CD14-positive monocyte (primary cell): ENCODE measurements at regions not wholly inside any gene's neighbourhood (a gene's known extent, or its start where the extent isn't known, plus 50 kb on each side); places are given as distances from the start of the nearest gene placed in this dataset.

Source experiments
- DNase-seq, 3 donors: peaks; one replicate each; pipeline ENCODE4 v3.0.0-alpha.2; 2011 to 2022
- H2AFZ ChIP-seq: 2 replicates; pipeline ENCODE4 v1.6.0; 2012; ENCODE audit warnings: mild to moderate bottlenecking, low read depth, low read length, inconsistent platforms; ENCODE audit not compliant: insufficient read depth, poor library complexity, severe bottlenecking
- H3K27ac ChIP-seq, 2 donors: 1 replicate in 1 of 2; 2 replicates in 1 of 2; pipeline ENCODE4 v1.5.1; 2012 to 2013; ENCODE audit warnings: low read length in 2 of 2, control low read depth in 1 of 2, inconsistent platforms in 1 of 2, low read depth in 1 of 2, mild to moderate bottlenecking in 1 of 2
- H3K27me3 ChIP-seq, 2 donors: one replicate each; pipeline versions ENCODE4 v1.6.0 to v1.6.1; 2011 to 2013; ENCODE audit warnings: low read length in 2 of 2; ENCODE audit not compliant: control insufficient read depth in 2 of 2, insufficient read depth in 2 of 2
- H3K36me3 ChIP-seq, 2 donors: replicated peaks in 1 of 2; 1 replicate in 1 of 2; 2 replicates in 1 of 2; pipeline versions ENCODE4 v1.5.1 to v1.6.1; 2012 to 2013; ENCODE audit warnings: low read length in 2 of 2, control low read depth in 1 of 2, inconsistent platforms in 1 of 2, mild to moderate bottlenecking in 1 of 2; ENCODE audit not compliant: insufficient read depth in 2 of 2, control insufficient read depth in 1 of 2
- H3K4me1 ChIP-seq, 2 donors: 1 replicate in 1 of 2; 2 replicates in 1 of 2; pipeline versions ENCODE4 v1.5.1 to v1.6.1; 2012 to 2013; ENCODE audit warnings: low read length in 2 of 2, control low read depth in 1 of 2, inconsistent platforms in 1 of 2, mild to moderate bottlenecking in 1 of 2, moderate library complexity in 1 of 2; ENCODE audit not compliant: insufficient read depth in 2 of 2, control insufficient read depth in 1 of 2
- H3K4me2 ChIP-seq: replicated peaks from 2 replicates; pipeline ENCODE3; 2012; ENCODE audit warnings: low read length, moderate library complexity, mild to moderate bottlenecking; ENCODE audit not compliant: poor library complexity, severe bottlenecking; ENCODE audit errors: extremely low read depth
- H3K4me3 ChIP-seq, 3 experiments: fragments of 200-600 bp in 1 of 3; sonication (generic) in 1 of 3; replicated peaks in 1 of 3; 1 replicate in 2 of 3; 2 replicates in 1 of 3; pipeline ENCODE4 v1.5.1; 2011 to 2013; ENCODE audit warnings: low read length in 3 of 3, mild to moderate bottlenecking in 3 of 3, control low read depth in 2 of 3, low read depth in 2 of 3, inconsistent platforms in 1 of 3, moderate library complexity in 1 of 3
- H3K79me2 ChIP-seq: 2 replicates; pipeline ENCODE4 v1.6.0; 2012; ENCODE audit warnings: mild to moderate bottlenecking, control low read depth, inconsistent platforms, low read length, moderate library complexity; ENCODE audit not compliant: insufficient read depth
- H3K9ac ChIP-seq: 2 replicates; pipeline ENCODE4 v1.6.0; 2017; ENCODE audit warnings: low read length, mild to moderate bottlenecking; ENCODE audit not compliant: insufficient read depth, poor library complexity, severe bottlenecking
- H3K9me3 ChIP-seq, 2 donors: replicated peaks in 1 of 2; 1 replicate in 1 of 2; 2 replicates in 1 of 2; pipeline versions ENCODE4 v1.5.1 to v1.6.1; 2012 to 2013; ENCODE audit warnings: low read length in 2 of 2, control low read depth in 1 of 2; ENCODE audit not compliant: control insufficient read depth in 1 of 2, insufficient read depth in 1 of 2
- H4K20me1 ChIP-seq: 2 replicates; pipeline ENCODE4 v1.6.0; 2012; ENCODE audit warnings: mild to moderate bottlenecking, low read length, control low read depth, moderate library complexity; ENCODE audit not compliant: insufficient read depth
- H3K27ac Mint-ChIP-seq, 7 donors: one replicate each; pipeline ENCODE4 v1.8.0; 2020; ENCODE audit warnings: mild to moderate bottlenecking in 7 of 7, mixed read lengths in 7 of 7, moderate library complexity in 6 of 7, inconsistent platforms in 2 of 7
- H3K27me3 Mint-ChIP-seq, 3 donors: one replicate each; pipeline ENCODE4 v1.8.0; 2021 to 2022; ENCODE audit warnings: low read depth in 3 of 3, mild to moderate bottlenecking in 3 of 3, mixed read lengths in 3 of 3, moderate library complexity in 3 of 3, inconsistent platforms in 1 of 3
- H3K36me3 Mint-ChIP-seq, 2 donors: one replicate each; pipeline ENCODE4 v1.8.0; 2020; ENCODE audit warnings: mixed read lengths in 2 of 2, inconsistent platforms in 1 of 2, mild to moderate bottlenecking in 1 of 2
- H3K4me1 Mint-ChIP-seq: one replicate; pipeline ENCODE4 v1.8.0; 2020; ENCODE audit warnings: mild to moderate bottlenecking, mixed read lengths
- H3K4me3 Mint-ChIP-seq, 2 donors: one replicate each; pipeline ENCODE4 v1.8.0; 2020; ENCODE audit warnings: mild to moderate bottlenecking in 2 of 2, mixed read lengths in 2 of 2, moderate library complexity in 1 of 2
- H3K9me3 Mint-ChIP-seq, 7 donors: one replicate each; pipeline ENCODE4 v1.8.0; 2020 to 2022; ENCODE audit warnings: mixed read lengths in 7 of 7, mild to moderate bottlenecking in 6 of 7, moderate library complexity in 6 of 7, inconsistent platforms in 2 of 7
- WGBS: methylation state at CpG from one replicate; pipeline ENCODE4 v1.1.5; 2013; ENCODE audit warnings: missing lambda C conversion rate; ENCODE audit not compliant: insufficient coverage; 5-methylcytosine and 5-hydroxymethylcytosine counted together
- intact Hi-C, 2 donors: fragments of 100-400 bp; cut with micrococcal nuclease; formaldehyde crosslinking; loops; one replicate each; pipeline versions ENCODE4 v1.15.0 to v1.15.1; 2023
- TF ChIP-seq, protein P1 (sequence below): fragments of 200-600 bp; IDR thresholded peaks from one replicate; pipeline ENCODE4 v1.8.0; 2022; ENCODE audit warnings: antibody characterized with exemption, mild to moderate bottlenecking

DNA sequence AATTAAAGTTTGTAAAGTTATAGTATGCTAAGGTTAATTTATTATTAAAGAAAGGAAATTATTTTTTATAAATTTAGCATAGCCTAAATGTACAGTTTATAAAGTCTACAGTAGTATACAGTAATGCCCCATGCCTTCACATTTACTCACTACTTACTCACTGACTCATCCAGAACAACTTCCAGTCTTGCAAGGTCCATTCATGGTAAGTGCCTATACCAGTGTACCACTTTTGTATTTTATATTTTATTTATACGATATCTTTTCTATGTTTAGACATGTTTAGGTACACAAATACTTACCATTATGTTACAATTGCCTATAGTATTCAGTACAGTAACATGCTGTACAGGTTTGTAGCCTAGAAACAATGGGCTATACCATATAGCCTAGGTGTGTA is 95.1 kb upstream of the GRIN2B start:
- intact Hi-C loops = no loop called here
- TF ChIP-seq, protein P1, sequence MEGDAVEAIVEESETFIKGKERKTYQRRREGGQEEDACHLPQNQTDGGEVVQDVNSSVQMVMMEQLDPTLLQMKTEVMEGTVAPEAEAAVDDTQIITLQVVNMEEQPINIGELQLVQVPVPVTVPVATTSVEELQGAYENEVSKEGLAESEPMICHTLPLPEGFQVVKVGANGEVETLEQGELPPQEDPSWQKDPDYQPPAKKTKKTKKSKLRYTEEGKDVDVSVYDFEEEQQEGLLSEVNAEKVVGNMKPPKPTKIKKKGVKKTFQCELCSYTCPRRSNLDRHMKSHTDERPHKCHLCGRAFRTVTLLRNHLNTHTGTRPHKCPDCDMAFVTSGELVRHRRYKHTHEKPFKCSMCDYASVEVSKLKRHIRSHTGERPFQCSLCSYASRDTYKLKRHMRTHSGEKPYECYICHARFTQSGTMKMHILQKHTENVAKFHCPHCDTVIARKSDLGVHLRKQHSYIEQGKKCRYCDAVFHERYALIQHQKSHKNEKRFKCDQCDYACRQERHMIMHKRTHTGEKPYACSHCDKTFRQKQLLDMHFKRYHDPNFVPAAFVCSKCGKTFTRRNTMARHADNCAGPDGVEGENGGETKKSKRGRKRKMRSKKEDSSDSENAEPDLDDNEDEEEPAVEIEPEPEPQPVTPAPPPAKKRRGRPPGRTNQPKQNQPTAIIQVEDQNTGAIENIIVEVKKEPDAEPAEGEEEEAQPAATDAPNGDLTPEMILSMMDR = no peak
- H3K4me3 Mint-ChIP-seq = no peak overlapping the region
- H3K36me3 Mint-ChIP-seq = no peaks in the 10 kb centered on the region
- peaks cover 0 to 2% (median 1%) of the 10 kb centered on the region in 3 donors for H3K27me3 Mint-ChIP-seq
- H3K4me2 ChIP-seq = no peak overlapping the region
- peaks cover 2 to 16% (median 5%) of the 10 kb centered on the region in 7 donors for H3K9me3 Mint-ChIP-seq
- H3K4me3 ChIP-seq = no peak overlapping the region
- no peaks in the 10 kb centered on the region for H3K4me1 ChIP-seq
- H3K9me3 ChIP-seq = peaks cover 8 to 12% of the 10 kb centered on the region in 2 donors
- no peak overlapping the region for H2AFZ ChIP-seq
- H3K27ac ChIP-seq = no peak overlapping the region
- H3K27ac Mint-ChIP-seq = no peak overlapping the region
- no peaks in the 10 kb centered on the region for H3K36me3 ChIP-seq
- H3K9ac ChIP-seq = no peak overlapping the region
- WGBS = no CpG with 5 or more reads among the region's 1 CpG
- H3K4me1 Mint-ChIP-seq = no peaks in the 10 kb centered on the region
- no peak for DNase-seq
- H3K27me3 ChIP-seq = no peaks in the 10 kb centered on the region
- no peaks in the 10 kb centered on the region for H3K79me2 ChIP-seq
- H4K20me1 ChIP-seq = no peaks in the 10 kb centered on the region

DNA sequence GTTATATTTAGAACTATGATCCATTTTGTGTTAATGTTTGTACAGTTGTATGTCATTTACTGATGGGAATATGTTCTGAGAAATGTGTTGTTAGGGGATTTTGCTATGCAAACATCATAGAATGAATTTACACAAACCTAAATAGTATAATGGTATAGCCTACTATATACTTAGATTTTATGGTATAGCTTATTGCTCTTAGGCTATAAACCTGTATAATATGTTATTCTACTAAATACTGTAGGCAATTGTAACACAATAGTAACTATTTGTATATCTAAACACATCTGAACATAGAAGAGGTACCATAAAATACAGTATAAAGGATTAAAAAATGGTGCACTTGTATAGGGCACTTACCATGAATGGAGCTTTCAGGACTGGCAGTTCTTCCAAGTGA is 105.4 kb upstream of the GRIN2B start:
- H3K27me3 Mint-ChIP-seq = peaks cover 0 to 2% (median 2%) of the 10 kb centered on the region in 3 donors
- H4K20me1 ChIP-seq = no peaks in the 10 kb centered on the region
- H3K9me3 ChIP-seq = no peaks in the 10 kb centered on the region
- H3K9me3 Mint-ChIP-seq = peaks cover 0 to 8% (median 4%) of the 10 kb centered on the region in 7 donors
- H3K4me1 ChIP-seq = no peaks in the 10 kb centered on the region
- no peak overlapping the region for H3K27ac ChIP-seq
- TF ChIP-seq, protein P1 = no peak
- H3K4me1 Mint-ChIP-seq = no peaks in the 10 kb centered on the region
- H3K4me2 ChIP-seq = no peak overlapping the region
- no peak overlapping the region for H3K4me3 ChIP-seq
- H3K27me3 ChIP-seq = no peaks in the 10 kb centered on the region
- H3K79me2 ChIP-seq = no peaks in the 10 kb centered on the region
- intact Hi-C loops = no loop called here
- H3K36me3 ChIP-seq = no peaks in the 10 kb centered on the region
- H2AFZ ChIP-seq = no peak overlapping the region
- H3K27ac Mint-ChIP-seq = no peak overlapping the region
- no peaks in the 10 kb centered on the region for H3K36me3 Mint-ChIP-seq
- no peak overlapping the region for H3K4me3 Mint-ChIP-seq
- no peak overlapping the region for H3K9ac ChIP-seq
- DNase-seq = no peak
